Right lobe of liver (tissue), 4 donors: ENCODE measurements at regions not wholly inside any gene's neighbourhood (a gene's known extent, or its start where the extent isn't known, plus 50 kb on each side); places are given as distances from the start of the nearest gene placed in this dataset.

Source experiments
- CTCF ChIP-seq, 4 donors: fragments of 200-600 bp in 3 of 4; fragments of 450-650 bp in 1 of 4; IDR thresholded peaks; one replicate each; pipeline versions ENCODE4 v1.5.1 to v1.8.0; 2016 to 2022; ENCODE audit warnings: antibody characterized with exemption in 4 of 4, mild to moderate bottlenecking in 2 of 4
- POLR2A ChIP-seq: fragments of 450-650 bp; IDR thresholded peaks from one replicate; pipeline ENCODE4 v1.6.1; 2017; ENCODE audit warnings: antibody characterized with exemption, mild to moderate bottlenecking
- donor health status: DM: no; HTN: no; CAD: no.
- donor health status: DM: no; HTN: no; CAD: no.
- donor health status: DM: no; HTN: yes; CAD: no.

- no peak for TF ChIP-seq CTCF (IDR thresholded peaks at IDR 0.05)
- no peak for TF ChIP-seq POLR2A
Observed at GRCh38 chr11:20253796-20254195, 93.5 kb upstream of the DBX1 start.
